Suprapubic skin (tissue), 4 donors: ENCODE measurements at regions not wholly inside any gene's neighbourhood (a gene's known extent, or its start where the extent isn't known, plus 50 kb on each side); places are given as distances from the start of the nearest gene placed in this dataset.

ENCODE experiments used
- DNase-seq, 2 donors: peaks; one replicate each; pipeline ENCODE4 v3.0.0-alpha.2; 2019; ENCODE audit warnings: low spot score in 2 of 2
- H3K27ac ChIP-seq: fragments of 200-600 bp; sonication (generic); one replicate; pipeline ENCODE4 v1.5.1; 2019
- H3K27me3 ChIP-seq: fragments of 200-600 bp; sonication (generic); one replicate; pipeline ENCODE4 v1.5.1; 2019
- H3K36me3 ChIP-seq: fragments of 200-600 bp; sonication (generic); one replicate; pipeline ENCODE4 v1.5.1; 2019
- H3K4me1 ChIP-seq: fragments of 200-600 bp; sonication (generic); one replicate; pipeline ENCODE4 v1.5.1; 2019
- H3K4me3 ChIP-seq: fragments of 200-600 bp; sonication (generic); one replicate; pipeline ENCODE4 v1.5.1; 2019; ENCODE audit warnings: mild to moderate bottlenecking
- H3K9me3 ChIP-seq: fragments of 200-600 bp; sonication (generic); one replicate; pipeline ENCODE4 v1.5.1; 2019
- EP300 ChIP-seq: sonication (generic); formaldehyde crosslinking; IDR thresholded peaks from one replicate; pipeline ENCODE4 v1.6.1; 2017; ENCODE audit warnings: antibody characterized with exemption
- POLR2A ChIP-seq, 2 donors: fragments of 450-650 bp; IDR thresholded peaks; one replicate each; pipeline ENCODE4 v1.6.1; 2017; ENCODE audit warnings: antibody characterized with exemption in 2 of 2, mild to moderate bottlenecking in 2 of 2, moderate library complexity in 2 of 2
- POLR2AphosphoS5 ChIP-seq, 3 donors: sonication (generic); formaldehyde crosslinking; IDR thresholded peaks; one replicate each; pipeline ENCODE4 v1.6.1; 2017; ENCODE audit warnings: antibody characterized with exemption in 3 of 3
- WGBS: methylation state at CpG from one replicate; pipeline ENCODE4 v1.1.5; 2018; 5-methylcytosine and 5-hydroxymethylcytosine counted together
- TF ChIP-seq, protein P1 (sequence below), 2 donors: fragments of 200-600 bp in 1 of 2; fragments of 450-650 bp in 1 of 2; sonication (generic) in 1 of 2; IDR thresholded peaks; one replicate each; pipeline ENCODE4 v1.5.1; 2016 to 2019; ENCODE audit warnings: antibody characterized with exemption in 2 of 2, mild to moderate bottlenecking in 1 of 2, moderate library complexity in 1 of 2

DNA sequence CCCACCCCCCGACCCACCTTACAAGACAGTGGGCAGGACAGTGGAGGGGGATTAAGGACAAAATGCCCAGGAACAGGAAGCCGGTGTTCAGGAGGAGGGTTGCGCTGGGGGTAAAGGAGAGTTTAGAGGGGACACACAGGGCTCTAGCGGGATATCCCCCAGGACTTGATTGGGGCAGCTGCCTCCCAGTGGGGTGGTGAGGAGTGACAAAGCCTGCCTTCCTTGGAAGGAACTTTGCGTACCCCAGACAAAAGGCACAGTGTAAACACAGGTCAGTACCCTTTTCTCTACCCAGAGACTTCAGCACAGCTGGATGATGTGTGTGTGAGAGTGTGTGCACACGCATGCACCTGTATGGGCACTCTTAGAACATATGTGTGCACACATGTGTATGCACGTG lies 51.7 kb upstream of the BCAR3 start:
- no peak for TF ChIP-seq EP300
- TF ChIP-seq POLR2A (IDR thresholded peaks at IDR 0.05), result no peak
- TF ChIP-seq, protein P1, sequence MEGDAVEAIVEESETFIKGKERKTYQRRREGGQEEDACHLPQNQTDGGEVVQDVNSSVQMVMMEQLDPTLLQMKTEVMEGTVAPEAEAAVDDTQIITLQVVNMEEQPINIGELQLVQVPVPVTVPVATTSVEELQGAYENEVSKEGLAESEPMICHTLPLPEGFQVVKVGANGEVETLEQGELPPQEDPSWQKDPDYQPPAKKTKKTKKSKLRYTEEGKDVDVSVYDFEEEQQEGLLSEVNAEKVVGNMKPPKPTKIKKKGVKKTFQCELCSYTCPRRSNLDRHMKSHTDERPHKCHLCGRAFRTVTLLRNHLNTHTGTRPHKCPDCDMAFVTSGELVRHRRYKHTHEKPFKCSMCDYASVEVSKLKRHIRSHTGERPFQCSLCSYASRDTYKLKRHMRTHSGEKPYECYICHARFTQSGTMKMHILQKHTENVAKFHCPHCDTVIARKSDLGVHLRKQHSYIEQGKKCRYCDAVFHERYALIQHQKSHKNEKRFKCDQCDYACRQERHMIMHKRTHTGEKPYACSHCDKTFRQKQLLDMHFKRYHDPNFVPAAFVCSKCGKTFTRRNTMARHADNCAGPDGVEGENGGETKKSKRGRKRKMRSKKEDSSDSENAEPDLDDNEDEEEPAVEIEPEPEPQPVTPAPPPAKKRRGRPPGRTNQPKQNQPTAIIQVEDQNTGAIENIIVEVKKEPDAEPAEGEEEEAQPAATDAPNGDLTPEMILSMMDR (IDR thresholded peaks at IDR 0.05), result no peak
- no peak for TF ChIP-seq POLR2AphosphoS5 (IDR thresholded peaks at IDR 0.05)
- Histone ChIP-seq H3K27ac (no peak overlapping the region), H3K9me3 (no peaks in the 10 kb centered on the region), H3K27me3 (no peaks in the 10 kb centered on the region), H3K4me1 (peaks cover 28% of the 10 kb centered on the region), H3K4me3 (no peak overlapping the region), H3K36me3 (no peaks in the 10 kb centered on the region)
- 96% methylated on average over 7 of the region's 7 CpGs for WGBS
- no peak for DNase-seq

DNA sequence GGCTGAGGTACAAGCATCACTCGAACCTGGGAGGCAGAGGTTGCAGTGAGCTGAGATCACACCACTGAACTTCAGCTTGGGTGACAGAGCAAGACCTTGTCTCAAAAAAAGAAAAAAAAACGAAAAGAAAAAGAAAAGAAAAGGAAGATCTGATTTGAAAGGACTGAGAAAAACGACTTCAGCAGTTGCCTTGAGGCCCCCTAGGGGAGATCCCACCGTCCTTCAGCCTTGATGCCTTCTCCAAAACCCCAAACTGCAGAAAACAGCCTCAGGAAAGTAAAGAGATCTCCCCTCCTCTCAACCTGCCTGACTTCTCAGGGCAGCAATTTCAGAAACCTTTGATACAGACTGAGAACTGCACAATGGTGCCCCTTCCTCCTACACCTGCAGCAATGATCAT lies 50.9 kb upstream of the BCAR3 start:
- Histone ChIP-seq H3K9me3 (no peaks in the 10 kb centered on the region), H3K4me3 (no peak overlapping the region), H3K27ac (no peak overlapping the region), H3K4me1 (peaks cover 28% of the 10 kb centered on the region), H3K36me3 (no peaks in the 10 kb centered on the region), H3K27me3 (no peaks in the 10 kb centered on the region)
- 61% methylated on average over 4 of the region's 4 CpGs for whole genome bisulfite sequencing
- TF ChIP-seq POLR2AphosphoS5 (IDR thresholded peaks at IDR 0.05) (no peak), EP300 (no peak), POLR2A (IDR thresholded peaks at IDR 0.05) (no peak)
- TF ChIP-seq, protein P1 (IDR thresholded peaks at IDR 0.05), result no peak
- no peak for DNase-seq
